GM21526 (cell line): ENCODE measurements at regions not wholly inside any gene's neighbourhood (a gene's known extent, or its start where the extent isn't known, plus 50 kb on each side); places are given as distances from the start of the nearest gene placed in this dataset.
"Not testable (repeated sequence)": the region's sequence is repeated elsewhere in the genome, so short reads cannot be mapped to it uniquely, and the experiment has no call there.

Experiments
- ATAC-seq: cut with Tn5 transposase; IDR thresholded peaks from one replicate; pipeline ENCODE4 v1.9.1; 2021; ENCODE audit warnings: moderate library complexity; ENCODE audit not compliant: unreplicated experiment, low FRiP score

GRCh38 chr18:29359222-29359621 is 1182.3 kb upstream of the CDH2 start:
- ATAC-seq = not testable (repeated sequence)

- ATAC-seq = no peak
Measured at GRCh38 chr18:29351171-29351570, 1174.2 kb upstream of the CDH2 start.

DNA sequence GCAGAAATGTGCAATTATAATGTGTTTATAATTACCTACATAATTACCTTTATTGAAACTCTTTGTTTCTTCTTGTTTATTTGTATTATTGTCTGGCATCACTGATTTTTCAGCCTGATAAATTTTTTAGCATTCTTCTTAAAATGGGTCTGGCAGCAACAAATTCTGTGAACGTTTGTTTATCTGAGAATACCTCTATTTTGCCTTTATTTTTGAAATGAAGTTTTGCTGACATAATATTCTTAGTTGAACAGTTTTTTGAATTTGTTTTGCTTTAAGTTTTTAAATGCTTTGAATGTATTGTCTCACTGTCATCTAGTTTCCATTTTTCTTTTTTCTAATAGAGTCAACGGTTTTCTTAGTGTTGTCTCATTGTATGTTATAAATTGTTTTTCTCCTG is 1152.0 kb upstream of the CDH2 start:
- no peak for ATAC-seq

GRCh38 chr18:29326214-29326613 is 1149.3 kb upstream of the CDH2 start:
- ATAC-seq = no peak

- no peak for ATAC-seq
Measured at GRCh38 chr18:29321561-29321960, 1144.6 kb upstream of the CDH2 start.

GRCh38 chr18:29313312-29313711 is 1136.4 kb upstream of the CDH2 start:
- ATAC-seq = no peak

DNA sequence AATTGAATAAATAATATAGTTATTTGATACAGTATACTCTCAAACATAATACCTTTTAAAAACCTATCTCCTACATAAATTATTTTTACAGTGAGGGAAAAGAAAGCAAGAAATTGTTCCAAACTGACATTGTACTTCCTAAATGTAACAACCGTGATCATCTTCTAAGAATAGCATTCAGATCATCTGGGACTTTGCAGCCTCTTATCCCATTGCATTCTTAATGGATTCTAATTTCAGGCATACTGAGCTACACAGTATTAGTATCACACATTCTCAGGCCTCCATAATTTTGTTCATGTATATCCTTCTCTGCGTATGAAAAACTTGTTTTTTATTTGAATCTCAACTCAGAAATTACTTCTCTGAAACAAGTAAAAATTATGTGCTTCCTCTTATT is 1134.7 kb upstream of the CDH2 start:
- no peak for ATAC-seq

- ATAC-seq = no peak
Measured at GRCh38 chr18:29309366-29309765, 1132.4 kb upstream of the CDH2 start.

- ATAC-seq = no peak
Measured at GRCh38 chr18:29307982-29308381, 1131.1 kb upstream of the CDH2 start.

DNA sequence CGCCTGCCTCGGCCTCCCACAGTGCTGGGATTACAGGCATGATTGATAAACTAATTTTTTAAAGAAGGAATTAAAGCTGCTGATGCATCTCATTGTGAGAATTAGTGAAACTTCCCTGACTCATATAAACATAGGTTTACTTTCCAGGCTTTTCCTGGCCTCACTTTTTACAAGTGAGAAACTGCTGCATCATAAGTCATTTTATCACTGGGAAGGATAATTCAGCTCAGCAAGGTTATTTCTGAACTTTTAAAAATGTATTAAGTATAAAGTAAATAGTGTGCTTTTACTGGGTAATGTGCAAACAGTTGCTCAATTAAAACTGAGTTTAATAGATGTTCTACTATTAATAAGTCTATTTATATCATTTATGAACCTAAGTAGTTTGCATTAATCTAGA is 1130.3 kb upstream of the CDH2 start:
- ATAC-seq = no peak

GRCh38 chr18:29305516-29305915 is 1128.6 kb upstream of the CDH2 start:
- ATAC-seq = no peak

- ATAC-seq = no peak
Measured at GRCh38 chr18:29301048-29301447, 1124.1 kb upstream of the CDH2 start.

GRCh38 chr18:29285471-29285870 is 1108.5 kb upstream of the CDH2 start:
- no peak for ATAC-seq

DNA sequence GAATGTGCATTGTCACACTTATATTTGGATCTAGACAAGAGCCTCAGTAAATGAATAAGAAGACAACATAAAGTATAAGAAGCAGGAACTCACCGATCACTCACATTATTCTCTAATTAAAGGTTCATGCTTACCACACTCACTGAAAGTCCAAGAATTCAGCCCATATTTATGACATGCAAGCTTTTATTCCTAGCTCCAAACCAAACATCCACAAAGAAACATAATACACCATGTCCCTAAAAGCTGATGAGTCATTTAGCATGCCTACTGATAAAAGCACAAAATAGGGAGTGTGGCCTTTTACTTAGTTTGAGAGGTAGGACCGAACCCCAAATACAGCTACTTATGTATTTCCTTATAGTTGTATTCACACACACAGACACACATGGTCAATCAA is 1094.6 kb upstream of the CDH2 start:
- no peak for ATAC-seq

DNA sequence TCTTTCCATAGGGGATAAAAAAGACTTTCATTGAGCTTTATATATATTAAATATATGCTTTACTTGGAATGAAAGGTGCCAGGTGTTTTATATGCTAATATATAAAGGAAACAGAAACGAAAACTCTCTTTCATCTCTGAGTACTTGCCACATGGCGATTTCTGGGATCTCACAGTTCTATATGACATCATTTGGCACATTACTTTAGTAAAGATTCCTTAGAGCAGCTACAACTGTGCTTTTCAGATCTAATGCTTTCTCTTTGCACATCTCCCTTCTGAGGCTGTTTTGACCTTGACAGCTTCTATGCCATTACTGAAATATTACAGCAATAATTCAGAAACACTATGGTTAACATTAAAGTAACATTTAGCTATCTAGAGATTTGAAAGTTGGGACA is 1082.9 kb upstream of the CDH2 start:
- ATAC-seq = no peak

DNA sequence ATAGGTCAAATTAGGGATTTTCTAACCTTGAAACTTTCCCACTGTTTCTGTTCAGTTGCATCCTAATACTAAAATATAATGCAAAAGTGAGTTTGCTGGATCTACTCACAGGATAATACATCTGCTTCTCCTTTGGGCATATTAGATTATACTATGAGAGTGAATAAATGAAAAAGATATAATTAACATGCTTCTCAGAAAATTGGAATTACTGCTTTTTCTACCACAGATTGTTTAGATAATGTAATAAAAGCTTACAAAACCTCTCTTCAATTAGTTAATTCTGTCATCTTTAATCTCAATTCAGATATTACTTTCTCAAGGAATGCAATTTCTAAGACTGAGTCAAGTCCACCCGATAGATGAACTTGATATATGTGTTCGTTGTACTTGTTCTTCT is 1077.2 kb upstream of the CDH2 start:
- no peak for ATAC-seq

DNA sequence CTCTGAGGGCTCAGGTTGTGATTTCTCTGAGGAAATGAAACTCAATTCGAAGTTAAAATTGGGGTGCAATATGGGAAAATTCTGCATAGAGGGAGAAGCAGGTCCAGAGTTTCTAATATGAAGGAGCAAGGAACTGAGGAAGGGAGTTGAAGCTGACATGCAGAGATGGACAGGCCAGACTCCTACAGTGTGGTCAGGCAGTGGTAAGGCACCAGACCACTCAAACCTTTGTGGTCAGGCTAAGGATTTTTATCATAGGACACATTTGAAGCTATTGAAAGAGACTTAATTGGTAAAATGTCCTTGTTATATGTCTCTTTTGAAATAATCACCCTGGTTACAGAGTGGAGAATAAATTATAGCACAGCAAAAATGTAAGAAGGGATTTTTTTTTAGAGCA is 1074.8 kb upstream of the CDH2 start:
- ATAC-seq = no peak

DNA sequence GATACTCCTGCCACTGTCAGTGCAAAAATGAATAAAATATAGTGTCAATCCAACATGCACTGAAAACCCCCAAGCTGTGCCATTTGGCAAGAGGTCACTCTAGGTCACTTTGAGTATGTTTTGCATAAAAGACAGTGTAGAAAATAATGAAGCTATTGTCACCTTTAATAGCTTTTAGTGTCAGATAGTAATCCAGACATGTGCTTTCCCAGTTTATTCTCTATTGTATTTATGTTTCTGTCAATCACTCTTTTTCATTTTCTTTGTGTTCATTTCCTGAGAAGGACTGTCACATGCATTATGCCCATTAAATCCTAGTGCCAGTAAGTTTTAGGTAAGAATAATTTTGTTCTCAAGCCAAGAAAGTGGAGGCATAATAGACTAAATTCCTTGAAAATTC is 1073.9 kb upstream of the CDH2 start:
- ATAC-seq = no peak

DNA sequence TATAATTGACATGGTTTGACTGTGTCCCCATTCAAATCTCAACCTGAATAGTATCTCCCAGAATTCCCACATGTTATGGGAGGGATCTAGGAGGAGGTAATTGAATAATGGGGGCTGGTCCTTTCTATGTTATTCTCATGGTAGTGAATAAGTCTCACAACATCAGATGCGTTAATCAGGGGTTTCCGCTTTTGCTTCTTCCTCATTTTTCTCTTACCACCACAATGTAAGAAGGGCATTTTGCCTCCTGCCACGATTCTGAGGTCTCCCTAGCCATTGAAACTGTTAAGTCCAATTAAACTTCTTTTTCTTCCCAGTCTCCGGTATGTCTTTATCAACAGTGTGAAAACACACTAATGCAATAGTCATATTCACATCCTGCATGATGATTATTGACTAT is 1073.3 kb upstream of the CDH2 start:
- ATAC-seq = no peak

DNA sequence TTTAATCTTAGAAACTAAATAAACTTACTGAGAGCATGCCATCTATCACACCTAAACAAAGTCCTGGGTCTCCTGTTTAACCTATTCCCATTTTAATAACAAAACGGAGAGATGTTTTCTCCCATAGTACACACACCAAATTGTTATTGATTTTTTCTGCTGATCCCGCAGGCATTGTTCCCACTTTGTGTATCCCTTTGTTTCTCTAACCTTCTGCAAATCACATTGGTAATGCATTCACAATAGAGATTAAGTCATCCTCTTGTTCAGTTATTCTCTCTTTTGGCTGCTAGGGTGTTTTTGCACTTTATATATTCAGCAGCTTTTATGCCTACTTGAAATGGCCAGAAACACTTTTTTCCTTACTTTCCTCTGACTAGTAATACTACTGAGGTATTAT is 1071.9 kb upstream of the CDH2 start:
- ATAC-seq = no peak

- no peak for ATAC-seq
Measured at GRCh38 chr18:29241199-29241598, 1064.3 kb upstream of the CDH2 start.

GRCh38 chr18:29234751-29235150 is 1057.8 kb upstream of the CDH2 start:
- no peak for ATAC-seq

DNA sequence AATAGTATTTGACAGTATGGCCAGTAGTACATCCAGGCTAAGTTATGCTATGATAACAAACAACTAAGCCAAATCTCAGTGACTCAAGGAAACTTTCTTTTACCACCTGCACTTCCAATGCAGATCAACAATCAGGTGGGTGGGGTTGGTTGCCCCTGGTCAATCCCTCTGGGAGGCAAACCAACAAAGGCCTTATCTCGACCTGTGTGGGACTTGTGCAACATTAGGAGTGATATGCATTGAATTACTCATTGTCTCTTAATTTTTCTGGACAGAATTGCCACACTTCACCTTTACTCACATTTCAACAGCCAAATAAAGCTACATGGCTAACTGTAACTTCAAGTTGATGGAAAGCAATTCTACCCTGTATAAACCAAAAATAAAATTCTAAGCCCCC is 1049.3 kb upstream of the CDH2 start:
- ATAC-seq = no peak

DNA sequence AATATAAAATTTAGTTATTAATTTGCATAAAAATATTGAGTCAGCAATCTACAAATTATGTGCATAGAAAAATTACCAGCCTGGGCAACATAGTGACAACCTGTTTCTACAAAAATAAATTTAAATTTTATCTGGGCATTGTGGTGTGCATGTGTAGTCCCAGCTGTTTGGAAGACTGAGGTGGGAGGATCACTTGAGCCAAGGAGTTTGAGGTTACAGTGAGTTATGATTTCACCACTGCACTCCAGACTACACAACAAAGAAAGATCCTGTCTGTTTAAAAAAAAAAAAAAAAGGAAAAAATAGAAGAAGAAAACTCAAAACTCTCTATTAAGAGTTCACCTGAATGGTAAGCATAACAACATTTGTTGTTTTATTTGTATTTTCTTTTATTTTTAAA is 1048.4 kb upstream of the CDH2 start:
- no peak for ATAC-seq
